IMR-90 (cell line): ENCODE measurements at regions not wholly inside any gene's neighbourhood (a gene's known extent, or its start where the extent isn't known, plus 50 kb on each side); places are given as distances from the start of the nearest gene placed in this dataset.

Experiments used
- ATAC-seq: fragments of 200-7000 bp; cut with Tn5 transposase; 2 replicates; pipeline ENCODE4 v1.9.1; 2020; ENCODE audit warnings: low read depth, mild to moderate bottlenecking, moderate library complexity
- BruUV-seq: library from RNA; stranded (reverse); fragments of 400-500 nt; replicated peaks from 2 replicates; lab custom pipeline; 2021; lab: Mats Ljungman, UMichigan
- CTCF ChIA-PET: fragments of 300-600 bp; formaldehyde crosslinking; extraction: SDS; loops from one replicate; lab custom pipeline; 2021; ENCODE audit warnings: antibody characterized with exemption; lab: Yijun Ruan, JAX
- POLR2A ChIA-PET: fragments of 300-600 bp; sonication (Branson Sonifier 250); formaldehyde crosslinking; loops from one replicate; lab custom pipeline; 2022; ENCODE audit warnings: antibody characterized with exemption; ENCODE audit not compliant: unreplicated experiment; lab: Charles Lee
- DNase-seq: peaks from one replicate; pipeline ENCODE4 v3.0.0; 2013
- H2AFZ ChIP-seq: replicated peaks from 2 replicates; pipeline ENCODE3; 2013; ENCODE audit warnings: low read length, mild to moderate bottlenecking; ENCODE audit not compliant: poor library complexity
- H2AK5ac ChIP-seq: 2 replicates; pipeline ENCODE4 v1.6.1; 2013; ENCODE audit warnings: low read depth, low read length, inconsistent platforms
- H2AK9ac ChIP-seq: replicated peaks from 2 replicates; pipeline ENCODE3; 2013; ENCODE audit warnings: mild to moderate bottlenecking, low read depth, low read length, moderate library complexity; ENCODE audit not compliant: poor library complexity
- H2BK120ac ChIP-seq: 2 replicates; pipeline ENCODE4 v1.6.1; 2013; ENCODE audit warnings: low read depth, low read length, inconsistent platforms
- H2BK15ac ChIP-seq: 3 replicates; pipeline ENCODE4 v1.6.1; 2013; ENCODE audit warnings: low read depth, low read length, inconsistent platforms
- H2BK20ac ChIP-seq: 2 replicates; pipeline ENCODE4 v1.6.1; 2013; ENCODE audit warnings: low read depth, mild to moderate bottlenecking, inconsistent platforms, low read length, moderate library complexity
- H2BK5ac ChIP-seq: 2 replicates; pipeline ENCODE4 v1.6.1; 2013; ENCODE audit warnings: mild to moderate bottlenecking, low read depth, low read length, inconsistent platforms; ENCODE audit not compliant: poor library complexity, severe bottlenecking
- H3K14ac ChIP-seq: replicated peaks from 2 replicates; pipeline ENCODE4 v1.6.1; 2013; ENCODE audit warnings: low read depth, low read length, inconsistent platforms
- H3K18ac ChIP-seq: 2 replicates; pipeline ENCODE4 v1.6.1; 2013; ENCODE audit warnings: low read depth, low read length, control low read depth
- H3K23ac ChIP-seq: 2 replicates; pipeline ENCODE4 v1.6.1; 2013; ENCODE audit warnings: low read depth, low read length, inconsistent platforms
- H3K27ac ChIP-seq: 2 replicates; pipeline ENCODE4 v1.5.1; 2013; ENCODE audit warnings: mild to moderate bottlenecking, control low read depth, low read length; ENCODE audit not compliant: insufficient read depth
- H3K27me3 ChIP-seq: 2 replicates; pipeline ENCODE4 v1.6.1; 2013; ENCODE audit warnings: low read length; ENCODE audit not compliant: control insufficient read depth, insufficient read depth
- H3K36me3 ChIP-seq: 2 replicates; pipeline ENCODE4 v1.6.1; 2013; ENCODE audit warnings: low read length, mixed read lengths; ENCODE audit not compliant: control insufficient read depth, insufficient read depth
- H3K4ac ChIP-seq: 2 replicates; pipeline ENCODE4 v1.6.1; 2013; ENCODE audit warnings: low read depth, low read length, inconsistent platforms
- H3K4me1 ChIP-seq: 2 replicates; pipeline ENCODE4 v1.6.1; 2013; ENCODE audit warnings: low read length, mixed read lengths; ENCODE audit not compliant: control insufficient read depth, insufficient read depth
- H3K4me2 ChIP-seq: 2 replicates; pipeline ENCODE4 v1.6.1; 2013; ENCODE audit warnings: low read depth, mild to moderate bottlenecking, control low read depth, low read length, moderate library complexity
- H3K4me3 ChIP-seq: 2 replicates; pipeline ENCODE4 v1.5.1; 2013; ENCODE audit warnings: low read depth, mild to moderate bottlenecking, control low read depth, low read length, moderate library complexity; ENCODE audit not compliant: insufficient read depth
- H3K56ac ChIP-seq: 2 replicates; pipeline ENCODE4 v1.6.1; 2013; ENCODE audit warnings: low read length, inconsistent platforms; ENCODE audit not compliant: insufficient read depth; ENCODE audit errors: extremely low read depth
- H3K79me1 ChIP-seq, 2 experiments: 2 replicates each; pipeline ENCODE4 v1.6.1; 2013; ENCODE audit warnings: low read length in 2 of 2, inconsistent platforms in 1 of 2, low read depth in 1 of 2
- H3K9ac ChIP-seq: 2 replicates; pipeline ENCODE4 v1.6.1; 2013; ENCODE audit warnings: low read depth, low read length, control low read depth
- H3K9me1 ChIP-seq: 2 replicates; pipeline ENCODE4 v1.6.1; 2013; ENCODE audit warnings: low read length, inconsistent platforms; ENCODE audit not compliant: insufficient read depth
- H3K9me3 ChIP-seq: 2 replicates; pipeline ENCODE4 v1.6.1; 2013; ENCODE audit warnings: low read length; ENCODE audit not compliant: control insufficient read depth, insufficient read depth
- H4K20me1 ChIP-seq: 2 replicates; pipeline ENCODE4 v1.6.1; 2013; ENCODE audit warnings: low read length, inconsistent platforms; ENCODE audit not compliant: insufficient read depth
- H4K5ac ChIP-seq: 2 replicates; pipeline ENCODE4 v1.6.1; 2013; ENCODE audit warnings: mild to moderate bottlenecking, low read depth, low read length, control low read depth
- H4K8ac ChIP-seq, 2 experiments: 2 replicates each; pipeline ENCODE4 v1.6.1; 2013; ENCODE audit warnings: low read depth in 2 of 2, low read length in 2 of 2, control low read depth in 1 of 2, inconsistent platforms in 1 of 2
- H4K91ac ChIP-seq: 2 replicates; pipeline ENCODE4 v1.6.1; 2013; ENCODE audit warnings: low read depth, low read length, inconsistent platforms; ENCODE audit not compliant: insufficient read depth
- BHLHE40 ChIP-seq: fragments of 150-350 bp; IDR thresholded peaks from 2 replicates; pipeline ENCODE4 v1.6.1; 2016; ENCODE audit warnings: mild to moderate bottlenecking, low read depth, low read length
- MAFK ChIP-seq: IDR thresholded peaks from 2 replicates; pipeline ENCODE4 v1.6.1; 2012; ENCODE audit warnings: low read depth, low read length, improper control_type of control experiment
- SMC3 ChIP-seq: fragments of 150-350 bp; IDR thresholded peaks from 2 replicates; pipeline ENCODE4 v1.6.1; 2016; ENCODE audit warnings: low read depth, mild to moderate bottlenecking, antibody characterized with exemption, low read length, moderate library complexity
- WGBS, 2 experiments: methylation state at CpG; one replicate each; pipeline versions ENCODE4 v1.1.5 to v1.1.7; 2013; ENCODE audit warnings: missing lambda C conversion rate in 2 of 2; ENCODE audit not compliant: insufficient read length in 1 of 2; ENCODE audit errors: extremely low coverage in 2 of 2; 5-methylcytosine and 5-hydroxymethylcytosine counted together
- dilution Hi-C: fragments of 300-500 bp; cut with HindIII; formaldehyde crosslinking; loops from one replicate; pipeline ENCODE4 v1.14.3; 2018; ENCODE audit warnings: low sequenced_read_pairs; ENCODE audit not compliant: unreplicated experiment
- in situ Hi-C: fragments of 300-500 bp; cut with MboI; formaldehyde crosslinking; loops from 3 replicates; pipeline ENCODE4 v1.14.3; 2019; ENCODE audit warnings: low sequenced_read_pairs, inconsistent platforms, mixed read lengths
- intact Hi-C: fragments of 100-400 bp; cut with micrococcal nuclease; formaldehyde crosslinking; loops from 2 replicates; pipeline ENCODE4 v1.10.0; 2022

GRCh38 chr4:79241846-79242245 lies 84.0 kb downstream of the NAA11 start:
- no peak overlapping the region for H2AFZ ChIP-seq
- dilution Hi-C loops (no loop called here), in situ Hi-C loops (no loop called here), intact Hi-C loops (loop anchor here (5.0 kb wide), 3 partner anchors 830 to 960 kb away; partner anchors contain the start of gene ANTXR2)
- POLR2A ChIA-PET, result no interaction called here
- no peak overlapping the region for H3K4me2 ChIP-seq
- no peak overlapping the region for H4K8ac ChIP-seq
- H2BK20ac ChIP-seq, result no peak overlapping the region
- no peak overlapping the region for H2BK15ac ChIP-seq
- WGBS, 2 experiments, result no CpG with 5 or more reads among the region's 3 CpGs
- no peak overlapping the region for H2AK9ac ChIP-seq
- H3K9me3 ChIP-seq, result no peaks in the 10 kb centered on the region
- no peaks in the 10 kb centered on the region for H3K79me1 ChIP-seq
- H3K27ac ChIP-seq, result no peak overlapping the region
- peak; percentile 49 for DNase-seq
- H3K14ac ChIP-seq, result no peak overlapping the region
- H2AK5ac ChIP-seq, result no peak overlapping the region
- no TSS peak for BruUV-seq
- H4K20me1 ChIP-seq, result no peaks in the 10 kb centered on the region
- CTCF ChIA-PET, result no interaction called here
- no peaks in the 10 kb centered on the region for H3K36me3 ChIP-seq
- no peaks in the 10 kb centered on the region for H3K27me3 ChIP-seq
- no peak overlapping the region for H3K18ac ChIP-seq
- no peak overlapping the region for H2BK120ac ChIP-seq
- no peak overlapping the region for H3K4me3 ChIP-seq
- no peak overlapping the region for H3K23ac ChIP-seq
- H3K9ac ChIP-seq, result no peak overlapping the region
- no peaks in the 10 kb centered on the region for H3K9me1 ChIP-seq
- ATAC-seq, result peak; percentile 94
- peaks cover 1% of the 10 kb centered on the region; the same call in 1 of the 2 replicates for H3K4me1 ChIP-seq
- H3K56ac ChIP-seq, result no peak overlapping the region
- no peak overlapping the region for H2BK5ac ChIP-seq
- H4K5ac ChIP-seq, result no peak overlapping the region
- H4K91ac ChIP-seq, result no peak overlapping the region
- H3K4ac ChIP-seq, result no peak overlapping the region
- TF ChIP-seq SMC3 (no peak), MAFK (no peak), BHLHE40 (no peak)
